Glutamatergic neuron (in vitro differentiated cells): ENCODE measurements at regions not wholly inside any gene's neighbourhood (a gene's known extent, or its start where the extent isn't known, plus 50 kb on each side); places are given as distances from the start of the nearest gene placed in this dataset.
"Not testable (repeated sequence)": the region's sequence is repeated elsewhere in the genome, so short reads cannot be mapped to it uniquely, and the experiment has no call there.

ENCODE experiments used
- DNase-seq: peaks from one replicate; pipeline ENCODE4 v3.0.0; 2022
- H3K27ac Mint-ChIP-seq: one replicate; pipeline ENCODE4 v1.8.0; 2020; ENCODE audit warnings: mild to moderate bottlenecking, mixed read lengths, inconsistent platforms; ENCODE audit not compliant: unreplicated experiment
- H3K27me3 Mint-ChIP-seq: one replicate; pipeline ENCODE4 v1.8.0; 2020; ENCODE audit warnings: mild to moderate bottlenecking, moderate library complexity, mixed read lengths, inconsistent platforms; ENCODE audit not compliant: unreplicated experiment
- H3K36me3 Mint-ChIP-seq: one replicate; pipeline ENCODE4 v1.8.0; 2020; ENCODE audit warnings: mild to moderate bottlenecking, mixed read lengths, inconsistent platforms; ENCODE audit not compliant: unreplicated experiment
- H3K4me1 Mint-ChIP-seq: one replicate; pipeline ENCODE4 v1.8.0; 2020; ENCODE audit warnings: mild to moderate bottlenecking, low read depth, mixed read lengths, inconsistent platforms; ENCODE audit not compliant: unreplicated experiment
- H3K4me3 Mint-ChIP-seq: one replicate; pipeline ENCODE4 v1.8.0; 2020; ENCODE audit warnings: mild to moderate bottlenecking, mixed read lengths, inconsistent platforms; ENCODE audit not compliant: unreplicated experiment
- H3K9me3 Mint-ChIP-seq: one replicate; pipeline ENCODE4 v1.8.0; 2020; ENCODE audit warnings: mild to moderate bottlenecking, moderate library complexity, mixed read lengths, inconsistent platforms; ENCODE audit not compliant: unreplicated experiment
- CTCF ChIP-seq: fragments of 200-600 bp; sonication (generic); IDR thresholded peaks from one replicate; pipeline ENCODE4 v1.5.0; 2021; ENCODE audit not compliant: partially characterized antibody, unreplicated experiment

- Mint-ChIP-seq H3K9me3 (no peaks in the 10 kb centered on the region), H3K27ac (no peak overlapping the region), H3K36me3 (no peaks in the 10 kb centered on the region), H3K4me1 (peaks cover 4% of the 10 kb centered on the region), H3K27me3 (peaks cover 8% of the 10 kb centered on the region), H3K4me3 (no peak overlapping the region)
- TF ChIP-seq CTCF: no peak
- DNase-seq: no peak
Observed at GRCh38 chr20:43827940-43828562, 86.6 kb upstream of the TOX2 start.

GRCh38 chr20:43826943-43827342 is 87.7 kb upstream of the TOX2 start:
- H3K27me3 Mint-ChIP-seq, H3K4me1 Mint-ChIP-seq: not testable (repeated sequence)

GRCh38 chr20:43825581-43825980 is 89.1 kb upstream of the TOX2 start:
- H3K4me1 Mint-ChIP-seq: peaks cover 4% of the 10 kb centered on the region
- no peak overlapping the region for H3K27ac Mint-ChIP-seq
- no peaks in the 10 kb centered on the region for H3K9me3 Mint-ChIP-seq
- H3K27me3 Mint-ChIP-seq: peaks cover 3% of the 10 kb centered on the region
- DNase-seq: no peak
- no peak for TF ChIP-seq CTCF
- H3K36me3 Mint-ChIP-seq: no peaks in the 10 kb centered on the region
- H3K4me3 Mint-ChIP-seq: no peak overlapping the region

More at GRCh38 chr20:43826943-43827342, 87.7 kb upstream of the TOX2 start:
- H3K4me3 Mint-ChIP-seq, H3K9me3 Mint-ChIP-seq, DNase-seq, H3K36me3 Mint-ChIP-seq, H3K27ac Mint-ChIP-seq: not testable (repeated sequence)

GRCh38 chr20:43825051-43825402 is 89.6 kb upstream of the TOX2 start:
- DNase-seq: no peak
- no peaks in the 10 kb centered on the region for H3K9me3 Mint-ChIP-seq
- peaks cover 4% of the 10 kb centered on the region for H3K4me1 Mint-ChIP-seq
- no peak for TF ChIP-seq CTCF
- H3K4me3 Mint-ChIP-seq: no peak overlapping the region
- H3K27ac Mint-ChIP-seq: no peak overlapping the region
- H3K36me3 Mint-ChIP-seq: no peaks in the 10 kb centered on the region
- peaks cover 3% of the 10 kb centered on the region for H3K27me3 Mint-ChIP-seq

DNA sequence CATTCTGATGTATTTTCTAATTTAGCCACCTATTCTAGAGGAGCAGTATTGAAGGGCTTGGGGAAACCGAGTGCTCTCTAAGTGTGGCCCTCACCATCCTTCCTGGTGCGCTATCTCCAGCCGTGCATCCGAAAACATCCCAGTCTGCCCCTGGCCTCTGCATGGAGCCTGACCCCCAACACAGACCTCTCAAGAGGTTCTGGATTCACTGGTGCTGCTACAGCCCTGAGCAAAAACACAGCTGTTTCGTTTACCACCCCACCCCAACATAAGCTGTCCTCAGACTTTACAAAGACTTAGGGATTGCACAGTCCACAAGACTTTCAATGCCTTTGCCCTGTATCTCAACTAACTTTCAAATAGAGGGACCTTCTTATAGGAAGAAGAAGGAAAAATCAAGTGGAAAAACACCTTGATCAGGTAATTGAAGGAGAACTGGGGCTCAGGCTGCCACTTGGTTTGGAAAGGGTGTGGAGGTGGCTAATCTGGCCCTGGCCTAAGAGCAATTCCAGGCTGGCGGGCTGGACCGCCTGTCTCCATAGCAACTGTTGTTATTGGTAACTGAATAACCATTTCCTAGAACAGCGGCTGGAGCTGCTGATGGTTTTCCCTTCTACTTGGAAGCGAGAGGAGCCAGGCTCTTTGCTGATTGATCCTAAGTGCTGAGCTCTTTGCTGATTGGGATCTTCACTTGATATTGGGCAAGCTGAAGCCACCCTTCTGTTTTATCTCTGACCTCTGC is 90.2 kb upstream of the TOX2 start:
- Mint-ChIP-seq H3K4me1 (peaks cover 4% of the 10 kb centered on the region), H3K27me3 (peaks cover 3% of the 10 kb centered on the region), H3K4me3 (no peak overlapping the region), H3K9me3 (no peaks in the 10 kb centered on the region), H3K36me3 (no peaks in the 10 kb centered on the region), H3K27ac (no peak overlapping the region)
- TF ChIP-seq CTCF: no peak
- DNase-seq: peak; percentile 54
